Fibroblast of the aortic adventitia (primary cell): ENCODE measurements at regions not wholly inside any gene's neighbourhood (a gene's known extent, or its start where the extent isn't known, plus 50 kb on each side); places are given as distances from the start of the nearest gene placed in this dataset.
A peak's percentile ranks its signal among the peaks of the same experiment; 100 is the strongest.

Source experiments
- DNase-seq: peaks from one replicate; pipeline ENCODE4 v3.0.0-alpha.2; 2010; ENCODE audit warnings: low read depth
- H3K4me3 ChIP-seq: 2 replicates; pipeline ENCODE4 v1.5.1; 2011; ENCODE audit warnings: low read depth, mild to moderate bottlenecking, control low read depth, low read length, moderate library complexity
- TF ChIP-seq, protein P1 (sequence below): IDR thresholded peaks from 2 replicates; pipeline ENCODE4 v1.5.1; 2011; ENCODE audit warnings: mild to moderate bottlenecking, low read length, control low read depth, inconsistent platforms; ENCODE audit not compliant: insufficient read depth

DNA sequence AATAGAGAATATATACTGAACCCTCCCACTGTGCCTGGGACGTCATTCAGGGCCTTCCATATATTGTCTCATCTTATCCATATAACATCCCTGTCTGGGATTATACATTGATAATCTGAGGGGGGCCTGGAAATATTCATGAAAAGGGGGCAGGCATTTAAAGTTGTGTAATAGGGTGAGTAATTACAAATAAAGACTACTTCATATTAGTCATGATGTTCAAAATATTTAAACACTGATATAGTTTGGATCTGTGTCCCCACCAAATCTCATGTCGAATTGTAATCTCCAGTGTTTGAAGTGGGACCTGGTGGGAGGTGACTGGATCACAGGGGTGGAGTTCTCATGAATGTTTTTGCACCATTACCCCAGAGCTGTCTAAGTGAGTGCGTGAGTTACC is 97.8 kb downstream of the AQP9 start:
- no peak overlapping the region for H3K4me3 ChIP-seq
- TF ChIP-seq, protein P1, sequence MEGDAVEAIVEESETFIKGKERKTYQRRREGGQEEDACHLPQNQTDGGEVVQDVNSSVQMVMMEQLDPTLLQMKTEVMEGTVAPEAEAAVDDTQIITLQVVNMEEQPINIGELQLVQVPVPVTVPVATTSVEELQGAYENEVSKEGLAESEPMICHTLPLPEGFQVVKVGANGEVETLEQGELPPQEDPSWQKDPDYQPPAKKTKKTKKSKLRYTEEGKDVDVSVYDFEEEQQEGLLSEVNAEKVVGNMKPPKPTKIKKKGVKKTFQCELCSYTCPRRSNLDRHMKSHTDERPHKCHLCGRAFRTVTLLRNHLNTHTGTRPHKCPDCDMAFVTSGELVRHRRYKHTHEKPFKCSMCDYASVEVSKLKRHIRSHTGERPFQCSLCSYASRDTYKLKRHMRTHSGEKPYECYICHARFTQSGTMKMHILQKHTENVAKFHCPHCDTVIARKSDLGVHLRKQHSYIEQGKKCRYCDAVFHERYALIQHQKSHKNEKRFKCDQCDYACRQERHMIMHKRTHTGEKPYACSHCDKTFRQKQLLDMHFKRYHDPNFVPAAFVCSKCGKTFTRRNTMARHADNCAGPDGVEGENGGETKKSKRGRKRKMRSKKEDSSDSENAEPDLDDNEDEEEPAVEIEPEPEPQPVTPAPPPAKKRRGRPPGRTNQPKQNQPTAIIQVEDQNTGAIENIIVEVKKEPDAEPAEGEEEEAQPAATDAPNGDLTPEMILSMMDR: no peak
- DNase-seq: no peak

DNA sequence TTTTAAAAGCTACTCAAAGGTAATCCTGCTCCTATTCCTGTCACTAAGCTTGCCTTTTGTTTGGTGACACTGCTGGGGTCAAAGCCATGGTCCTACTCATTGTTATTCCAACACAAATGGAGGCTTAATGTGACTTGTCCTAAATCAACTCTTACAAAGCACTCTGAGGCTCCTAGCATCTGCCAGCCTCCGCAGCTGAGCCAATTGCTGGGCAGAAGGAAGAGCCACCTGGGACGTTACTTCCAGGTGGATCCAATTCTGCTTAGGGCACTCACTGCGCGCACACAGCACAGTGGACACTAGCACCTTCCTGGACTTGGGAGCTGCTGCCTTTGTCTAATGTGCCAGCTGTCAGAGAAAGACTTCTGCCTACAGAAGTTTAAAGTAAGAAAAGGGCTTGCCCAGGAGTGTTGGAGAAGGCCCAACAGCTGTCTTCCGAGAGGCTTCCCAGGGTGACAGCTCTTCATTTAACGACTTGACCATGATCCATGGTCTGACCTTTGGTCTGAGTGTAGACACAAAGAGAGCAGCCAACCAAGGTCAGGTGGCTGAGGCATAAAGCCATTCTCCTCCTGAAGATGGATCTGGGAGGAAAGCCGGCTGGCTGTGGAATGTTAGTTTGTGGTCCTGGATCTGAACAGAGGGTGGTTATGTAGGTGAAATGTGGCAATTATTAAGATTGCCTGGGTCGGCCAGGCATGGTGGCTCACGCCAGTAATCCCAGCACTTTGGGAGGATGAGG is 102.2 kb downstream of the AQP9 start:
- TF ChIP-seq, protein P1: no peak
- no peak for DNase-seq
- no peak overlapping the region for H3K4me3 ChIP-seq

DNA sequence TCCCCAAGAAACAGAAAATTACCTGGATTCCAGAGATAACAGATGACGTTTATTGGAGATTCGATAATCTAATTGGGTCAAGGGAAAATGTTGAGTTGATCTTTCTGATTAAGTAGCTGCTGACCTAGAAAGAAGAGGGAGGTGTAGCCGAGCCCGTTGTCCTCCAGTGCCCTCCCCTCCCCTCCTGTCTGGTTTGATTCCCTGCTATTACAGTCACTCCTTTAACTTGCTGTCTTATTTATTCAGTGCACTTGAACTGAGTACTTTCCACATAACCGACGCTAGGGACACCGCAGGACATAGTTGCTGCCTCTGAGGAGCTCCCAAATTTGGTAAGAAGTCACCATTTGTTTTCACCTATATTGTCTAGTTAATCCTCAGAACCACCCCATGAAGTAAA is 103.7 kb downstream of the AQP9 start:
- DNase-seq: no peak
- no peak overlapping the region for H3K4me3 ChIP-seq
- TF ChIP-seq, protein P1: peak; percentile 14

DNA sequence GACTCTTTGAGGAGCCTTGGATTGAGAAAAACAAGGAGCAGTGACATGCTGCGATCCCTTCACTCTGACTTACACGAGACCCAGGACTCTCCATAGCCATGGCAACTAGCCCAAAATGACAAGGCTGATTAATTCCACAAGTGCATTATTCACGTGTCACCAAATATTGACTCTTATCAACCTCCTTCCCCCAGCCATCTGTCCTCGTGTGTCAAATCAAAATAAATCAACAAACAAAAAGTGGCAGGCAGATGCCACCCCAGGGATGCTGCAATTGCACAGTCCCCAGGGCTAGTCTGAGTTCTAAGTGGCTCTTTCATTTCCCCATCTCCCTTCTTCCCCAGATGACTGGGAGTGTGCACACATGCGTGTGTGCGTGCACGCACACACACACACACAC is 104.9 kb downstream of the AQP9 start:
- DNase-seq: no peak
- TF ChIP-seq, protein P1: no peak
- no peak overlapping the region for H3K4me3 ChIP-seq

DNA sequence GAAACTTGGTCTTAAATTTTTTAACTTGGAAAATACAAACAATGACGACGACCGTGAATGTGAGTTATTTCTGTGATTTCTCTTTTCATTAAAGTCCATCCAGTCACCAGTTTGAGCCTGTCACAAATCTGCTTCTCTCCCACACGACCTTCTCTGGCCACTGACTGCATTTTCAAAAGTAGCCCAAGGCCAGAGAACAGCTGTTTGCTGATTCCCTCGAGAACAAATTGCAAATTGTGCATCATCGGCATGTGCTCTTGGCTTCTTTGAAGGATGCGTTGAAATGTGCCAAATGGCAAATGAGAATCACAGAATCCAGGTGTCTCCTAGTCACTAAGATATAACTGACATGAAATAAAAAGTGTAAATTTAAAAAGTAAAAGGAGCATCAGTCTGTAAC is 106.4 kb downstream of the AQP9 start:
- TF ChIP-seq, protein P1: no peak
- no peak for DNase-seq
- H3K4me3 ChIP-seq: no peak overlapping the region

DNA sequence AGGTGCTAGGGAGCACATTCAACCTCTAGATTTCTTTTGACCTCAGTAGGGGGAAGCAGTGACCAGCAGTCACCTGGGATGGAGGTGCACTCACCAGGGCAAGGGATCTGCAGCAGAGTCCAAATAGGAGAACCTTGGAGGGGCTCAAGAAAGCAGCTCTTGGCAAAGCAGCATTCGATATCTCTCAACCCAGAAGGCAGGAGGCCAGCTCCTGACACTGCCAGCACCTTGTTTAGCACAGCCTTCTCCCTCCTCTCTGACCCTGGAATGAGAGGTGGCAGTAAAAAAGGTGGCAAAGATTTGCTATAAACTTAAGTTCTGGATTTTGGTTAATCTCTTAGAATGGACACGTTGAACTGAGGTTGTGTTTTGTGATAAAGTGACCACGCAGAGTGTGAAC is 107.9 kb downstream of the AQP9 start:
- no peak for DNase-seq
- TF ChIP-seq, protein P1: no peak
- H3K4me3 ChIP-seq: no peak overlapping the region
